MM.1S (cell line): ENCODE measurements at regions not wholly inside any gene's neighbourhood (a gene's known extent, or its start where the extent isn't known, plus 50 kb on each side); places are given as distances from the start of the nearest gene placed in this dataset.

Source experiments
- EZH2 ChIP-seq: fragments of 300-600 bp; sonication (generic); optimal IDR thresholded peaks from 2 replicates; pipeline ENCODE3; 2017; ENCODE audit warnings: low read depth, mild to moderate bottlenecking, antibody characterized with exemption, low read length, mixed read lengths
- EZH2phosphoT487 ChIP-seq: fragments of 300-600 bp; sonication (generic); IDR thresholded peaks from 2 replicates; pipeline ENCODE4 v1.6.1; 2018; ENCODE audit warnings: antibody characterized with exemption, low read length
- TF ChIP-seq, protein P1 (sequence below): fragments of 300-600 bp; sonication (generic); IDR thresholded peaks from 2 replicates; pipeline ENCODE4 v1.5.1; 2016; ENCODE audit warnings: antibody characterized with exemption, low read length, mixed read lengths

DNA sequence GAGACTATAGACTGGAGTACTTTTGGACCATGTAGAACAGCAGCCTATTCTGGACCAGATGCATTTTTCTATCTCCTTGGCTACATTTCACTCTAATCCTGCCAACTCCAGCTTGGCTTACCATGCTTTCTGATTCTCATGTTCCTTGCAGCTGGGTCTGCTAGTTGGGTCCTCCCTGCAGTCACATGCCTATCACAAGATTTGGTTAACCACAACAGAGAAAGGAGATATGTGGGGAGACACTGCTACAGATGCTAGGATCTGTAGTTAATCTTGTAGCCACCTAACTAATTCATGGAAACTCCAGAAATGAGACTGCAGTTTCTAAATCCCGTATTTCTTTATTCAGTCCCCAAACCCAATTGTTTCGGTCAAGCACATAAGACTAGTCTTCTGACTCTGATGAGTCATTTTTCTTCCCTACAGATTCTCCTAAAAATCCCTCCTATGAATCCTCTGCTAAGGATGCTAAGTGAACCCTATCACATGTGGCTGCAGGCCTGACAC lies 410.6 kb downstream of the DAD1 start:
- no peak for TF ChIP-seq EZH2phosphoT487
- TF ChIP-seq, protein P1, sequence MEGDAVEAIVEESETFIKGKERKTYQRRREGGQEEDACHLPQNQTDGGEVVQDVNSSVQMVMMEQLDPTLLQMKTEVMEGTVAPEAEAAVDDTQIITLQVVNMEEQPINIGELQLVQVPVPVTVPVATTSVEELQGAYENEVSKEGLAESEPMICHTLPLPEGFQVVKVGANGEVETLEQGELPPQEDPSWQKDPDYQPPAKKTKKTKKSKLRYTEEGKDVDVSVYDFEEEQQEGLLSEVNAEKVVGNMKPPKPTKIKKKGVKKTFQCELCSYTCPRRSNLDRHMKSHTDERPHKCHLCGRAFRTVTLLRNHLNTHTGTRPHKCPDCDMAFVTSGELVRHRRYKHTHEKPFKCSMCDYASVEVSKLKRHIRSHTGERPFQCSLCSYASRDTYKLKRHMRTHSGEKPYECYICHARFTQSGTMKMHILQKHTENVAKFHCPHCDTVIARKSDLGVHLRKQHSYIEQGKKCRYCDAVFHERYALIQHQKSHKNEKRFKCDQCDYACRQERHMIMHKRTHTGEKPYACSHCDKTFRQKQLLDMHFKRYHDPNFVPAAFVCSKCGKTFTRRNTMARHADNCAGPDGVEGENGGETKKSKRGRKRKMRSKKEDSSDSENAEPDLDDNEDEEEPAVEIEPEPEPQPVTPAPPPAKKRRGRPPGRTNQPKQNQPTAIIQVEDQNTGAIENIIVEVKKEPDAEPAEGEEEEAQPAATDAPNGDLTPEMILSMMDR = no peak
- TF ChIP-seq EZH2 = no peak
